ENCODE measurements at regions not wholly inside any gene's neighbourhood (a gene's known extent, or its start where the extent isn't known, plus 50 kb on each side); places are given as distances from the start of the nearest gene placed in this dataset.
A peak's percentile ranks its signal among the peaks of the same experiment; 100 is the strongest.

DNA sequence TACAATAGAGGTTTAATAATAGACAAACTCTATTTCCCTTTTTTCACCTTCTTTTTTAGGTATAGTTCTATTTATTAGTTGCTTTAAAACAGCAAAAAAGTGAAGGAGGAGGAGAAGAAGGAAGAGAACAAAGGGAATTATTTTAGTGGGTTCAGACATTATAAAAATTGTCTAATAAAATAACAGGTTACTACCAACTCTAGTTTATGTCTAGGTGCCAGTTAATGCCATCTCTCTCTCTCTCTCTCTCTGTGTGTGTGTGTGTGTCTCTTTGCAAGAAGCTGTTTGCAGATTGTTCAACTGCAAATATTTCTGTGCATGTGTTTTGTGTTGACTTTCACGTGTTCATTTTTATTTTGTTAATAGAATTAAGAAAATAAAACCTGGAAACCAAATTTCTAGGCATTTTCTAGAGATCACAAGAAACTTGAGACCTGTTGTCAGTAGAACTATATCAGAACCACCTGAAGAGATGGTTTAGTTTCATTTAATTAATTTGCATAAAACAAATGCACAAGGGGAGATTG is 313.5 kb upstream of the SGK1 start:
- H3K27me3 ChIP-seq = no peaks in the 10 kb centered on the region
- peak overlapping the region in 1 of 2 donors; percentile 13 for H3K27ac ChIP-seq
- no peak for DNase-seq
- H3K36me3 ChIP-seq (ENCODE audit: low read depth, missing control alignments) = no peaks in the 10 kb centered on the region
- intact Hi-C loops (cut with DNase I; ENCODE audit: low total_unique reads) = no loop called here
- no peak overlapping the region for H3K4me3 ChIP-seq
- no peak for TF ChIP-seq POLR2A (IDR thresholded peaks at IDR 0.05)
- TF ChIP-seq, protein P1, sequence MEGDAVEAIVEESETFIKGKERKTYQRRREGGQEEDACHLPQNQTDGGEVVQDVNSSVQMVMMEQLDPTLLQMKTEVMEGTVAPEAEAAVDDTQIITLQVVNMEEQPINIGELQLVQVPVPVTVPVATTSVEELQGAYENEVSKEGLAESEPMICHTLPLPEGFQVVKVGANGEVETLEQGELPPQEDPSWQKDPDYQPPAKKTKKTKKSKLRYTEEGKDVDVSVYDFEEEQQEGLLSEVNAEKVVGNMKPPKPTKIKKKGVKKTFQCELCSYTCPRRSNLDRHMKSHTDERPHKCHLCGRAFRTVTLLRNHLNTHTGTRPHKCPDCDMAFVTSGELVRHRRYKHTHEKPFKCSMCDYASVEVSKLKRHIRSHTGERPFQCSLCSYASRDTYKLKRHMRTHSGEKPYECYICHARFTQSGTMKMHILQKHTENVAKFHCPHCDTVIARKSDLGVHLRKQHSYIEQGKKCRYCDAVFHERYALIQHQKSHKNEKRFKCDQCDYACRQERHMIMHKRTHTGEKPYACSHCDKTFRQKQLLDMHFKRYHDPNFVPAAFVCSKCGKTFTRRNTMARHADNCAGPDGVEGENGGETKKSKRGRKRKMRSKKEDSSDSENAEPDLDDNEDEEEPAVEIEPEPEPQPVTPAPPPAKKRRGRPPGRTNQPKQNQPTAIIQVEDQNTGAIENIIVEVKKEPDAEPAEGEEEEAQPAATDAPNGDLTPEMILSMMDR (IDR thresholded peaks at IDR 0.05) = no peak
- WGBS, 2 donors = 67 to 72% methylated on average over 1 of the region's 1 CpG
- H3K4me1 ChIP-seq = no peaks in the 10 kb centered on the region
- H3K9me3 ChIP-seq = no peaks in the 10 kb centered on the region

DNA sequence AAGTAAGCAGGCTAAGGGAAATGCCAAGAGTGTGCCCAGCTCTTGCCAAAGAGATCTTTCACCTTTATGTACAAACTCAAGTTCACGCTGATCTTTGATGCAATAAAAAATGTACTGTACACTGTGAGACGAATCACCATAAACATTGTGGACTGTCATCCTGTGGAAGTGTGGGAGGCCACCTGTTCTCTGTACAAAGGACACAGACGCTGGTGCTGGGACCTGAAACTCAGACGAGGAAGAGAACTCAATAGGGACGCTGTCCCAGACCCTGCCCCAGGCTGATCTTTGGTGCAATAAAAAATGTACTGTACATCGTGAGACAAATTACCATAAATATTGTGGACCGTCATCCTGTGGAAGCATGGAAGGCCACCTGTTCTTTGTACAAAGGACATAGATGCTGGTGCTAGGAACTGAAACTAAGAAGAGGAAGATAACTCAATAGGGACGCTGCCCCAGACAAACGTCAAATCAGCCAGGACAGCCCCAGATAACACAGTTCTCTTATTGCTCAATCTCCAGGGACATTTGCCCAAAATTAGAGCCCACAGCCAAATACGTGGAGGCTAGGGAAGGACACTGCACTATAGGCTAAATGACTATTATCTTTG is 312.7 kb upstream of the SGK1 start:
- H3K27me3 ChIP-seq = no peaks in the 10 kb centered on the region
- H3K36me3 ChIP-seq (ENCODE audit: low read depth, missing control alignments) = no peaks in the 10 kb centered on the region
- no peak overlapping the region for H3K4me3 ChIP-seq
- H3K4me1 ChIP-seq = no peaks in the 10 kb centered on the region
- WGBS, 2 donors = 65 to 66% methylated on average over 10 of the region's 10 CpGs
- intact Hi-C loops (cut with DNase I; ENCODE audit: low total_unique reads) = no loop called here
- H3K27ac ChIP-seq = peak overlapping the region in 1 of 2 donors; percentile 13
- no peak for TF ChIP-seq POLR2A (IDR thresholded peaks at IDR 0.05)
- TF ChIP-seq, protein P1 (IDR thresholded peaks at IDR 0.05) = no peak
- no peaks in the 10 kb centered on the region for H3K9me3 ChIP-seq
- DNase-seq = no peak

DNA sequence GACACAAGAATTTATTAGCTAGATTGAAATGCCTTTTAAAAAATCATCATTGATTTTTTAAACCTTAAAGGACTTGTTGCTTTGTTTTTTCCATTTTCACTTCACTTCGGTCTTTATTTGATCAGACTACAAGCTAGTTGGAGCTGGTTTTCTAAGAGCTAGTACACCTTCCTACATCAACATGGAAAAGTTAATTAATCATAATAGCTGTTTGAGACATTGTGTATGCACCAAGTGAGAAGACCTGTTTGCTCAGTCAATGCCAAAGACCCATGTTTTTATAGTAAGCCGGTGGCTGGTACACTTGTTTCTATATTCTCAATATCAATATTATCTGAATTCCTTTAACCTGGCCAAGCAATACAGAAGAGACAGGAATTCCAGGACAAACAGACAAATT is 310.2 kb upstream of the SGK1 start:
- intact Hi-C loops (cut with DNase I; ENCODE audit: low total_unique reads) = no loop called here
- Histone ChIP-seq H3K27ac (no peak overlapping the region), H3K4me1 (no peaks in the 10 kb centered on the region), H3K4me3 (no peak overlapping the region), H3K27me3 (no peaks in the 10 kb centered on the region), H3K36me3 (ENCODE audit: low read depth, missing control alignments) (no peaks in the 10 kb centered on the region), H3K9me3 (no peaks in the 10 kb centered on the region)
- TF ChIP-seq, protein P1 (IDR thresholded peaks at IDR 0.05) = no peak
- TF ChIP-seq POLR2A (IDR thresholded peaks at IDR 0.05) = no peak
- no peak for DNase-seq
- WGBS, 2 donors = 90 to 99% methylated on average over 2 of the region's 2 CpGs

DNA sequence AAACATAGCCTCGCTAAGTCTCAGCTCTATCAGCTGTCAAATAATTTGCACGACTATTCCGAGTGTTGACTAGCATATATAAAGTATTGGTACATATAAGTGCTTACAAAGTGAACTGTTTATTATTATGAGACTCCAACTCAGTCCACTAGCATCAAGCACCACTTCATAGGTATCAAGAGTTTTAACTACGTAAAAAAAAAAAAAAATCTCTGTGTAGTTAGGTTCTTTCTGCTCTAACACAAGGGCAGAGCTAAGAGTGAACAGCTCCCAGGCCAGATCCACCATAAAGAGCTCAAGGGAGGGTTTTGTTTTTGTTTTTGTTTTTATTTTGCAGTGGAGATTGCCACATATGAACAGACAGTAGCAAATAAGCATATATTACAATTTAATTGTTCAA is 309.8 kb upstream of the SGK1 start:
- 86 to 95% methylated on average over 4 of the region's 4 CpGs for WGBS, 2 donors
- H3K27me3 ChIP-seq = no peaks in the 10 kb centered on the region
- H3K4me3 ChIP-seq = no peak overlapping the region
- H3K36me3 ChIP-seq (ENCODE audit: low read depth, missing control alignments) = no peaks in the 10 kb centered on the region
- H3K27ac ChIP-seq = no peak overlapping the region
- intact Hi-C loops (cut with DNase I; ENCODE audit: low total_unique reads) = no loop called here
- no peaks in the 10 kb centered on the region for H3K9me3 ChIP-seq
- H3K4me1 ChIP-seq = no peaks in the 10 kb centered on the region
- DNase-seq = no peak
- no peak for TF ChIP-seq POLR2A (IDR thresholded peaks at IDR 0.05)
- TF ChIP-seq, protein P1 (IDR thresholded peaks at IDR 0.05) = no peak

DNA sequence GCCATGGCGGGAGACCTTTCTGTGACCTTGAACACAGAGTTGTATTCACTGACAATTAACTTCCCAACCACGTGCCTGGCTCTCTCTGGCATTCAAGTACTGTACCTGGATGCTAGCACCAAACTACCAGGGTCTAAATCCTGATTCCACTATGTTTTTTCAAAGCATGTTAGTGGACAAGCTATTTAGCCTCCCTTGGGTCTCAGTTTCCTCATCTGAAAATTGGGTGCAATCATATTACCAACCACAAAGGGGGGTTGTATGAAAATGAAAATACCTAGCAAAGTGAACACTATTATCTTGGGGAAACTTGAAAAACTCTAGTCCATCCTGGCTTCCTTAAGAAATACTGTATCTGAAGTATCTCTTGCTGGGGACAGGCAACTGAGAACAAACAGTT is 308.7 kb upstream of the SGK1 start:
- H3K4me3 ChIP-seq = no peak overlapping the region
- H3K4me1 ChIP-seq = no peaks in the 10 kb centered on the region
- no peaks in the 10 kb centered on the region for H3K27me3 ChIP-seq
- H3K36me3 ChIP-seq (ENCODE audit: low read depth, missing control alignments) = no peaks in the 10 kb centered on the region
- TF ChIP-seq, protein P1 (IDR thresholded peaks at IDR 0.05) = no peak
- no peak for TF ChIP-seq POLR2A (IDR thresholded peaks at IDR 0.05)
- no peak for DNase-seq
- 82 to 84% methylated on average over 2 of the region's 2 CpGs for WGBS, 2 donors
- intact Hi-C loops (cut with DNase I; ENCODE audit: low total_unique reads) = no loop called here
- no peak overlapping the region for H3K27ac ChIP-seq
- H3K9me3 ChIP-seq = no peaks in the 10 kb centered on the region
